Nephron progenitor cell (in vitro differentiated cells): ENCODE measurements at regions not wholly inside any gene's neighbourhood (a gene's known extent, or its start where the extent isn't known, plus 50 kb on each side); places are given as distances from the start of the nearest gene placed in this dataset.
"Not testable (repeated sequence)": the region's sequence is repeated elsewhere in the genome, so short reads cannot be mapped to it uniquely, and the experiment has no call there.

Experiments
- DNase-seq: peaks from one replicate; pipeline ENCODE4 v3.0.0; 2021
- H3K27ac Mint-ChIP-seq: 2 replicates; pipeline ENCODE4 v1.8.0; 2021; ENCODE audit warnings: mild to moderate bottlenecking, moderate library complexity, mixed read lengths
- H3K27me3 Mint-ChIP-seq: 2 replicates; pipeline ENCODE4 v1.8.0; 2021; ENCODE audit warnings: mild to moderate bottlenecking, low read depth, mixed read lengths; ENCODE audit not compliant: poor library complexity
- H3K36me3 Mint-ChIP-seq: 2 replicates; pipeline ENCODE4 v1.8.0; 2021; ENCODE audit warnings: low read depth, mixed read lengths
- H3K4me1 Mint-ChIP-seq: 2 replicates; pipeline ENCODE4 v1.8.0; 2021; ENCODE audit warnings: mixed read lengths
- H3K4me3 Mint-ChIP-seq: 2 replicates; pipeline ENCODE4 v1.8.0; 2021; ENCODE audit warnings: mild to moderate bottlenecking, moderate library complexity, mixed read lengths
- H3K9me3 Mint-ChIP-seq: 2 replicates; pipeline ENCODE4 v1.8.0; 2021; ENCODE audit warnings: mild to moderate bottlenecking, moderate library complexity, mixed read lengths
- CTCF ChIP-seq: fragments of 200-600 bp; sonication (generic); IDR thresholded peaks from 2 replicates; pipeline ENCODE4 v1.5.0; 2021; ENCODE audit warnings: antibody characterized with exemption

GRCh38 chr9:7443541-7443940, 356.0 kb downstream of the DMAC1 start:
- no peak for TF ChIP-seq CTCF
- DNase-seq, result no peak
- Mint-ChIP-seq H3K4me1 (no peaks in the 10 kb centered on the region), H3K36me3 (no peaks in the 10 kb centered on the region), H3K4me3 (no peak overlapping the region), H3K27ac (no peak overlapping the region), H3K27me3 (peaks cover 10% of the 10 kb centered on the region), H3K9me3 (peaks cover 12% of the 10 kb centered on the region)

- DNase-seq, result no peak
- Mint-ChIP-seq H3K27me3 (peaks cover 3% of the 10 kb centered on the region), H3K4me3 (no peak overlapping the region), H3K9me3 (peaks cover 10% of the 10 kb centered on the region), H3K36me3 (no peaks in the 10 kb centered on the region), H3K4me1 (no peaks in the 10 kb centered on the region), H3K27ac (no peak overlapping the region)
- no peak for TF ChIP-seq CTCF
Observed at GRCh38 chr9:7439355-7439995, 360.1 kb downstream of the DMAC1 start.

- H3K4me1 Mint-ChIP-seq, result no peaks in the 10 kb centered on the region
- H3K9me3 Mint-ChIP-seq, result peaks cover 36% of the 10 kb centered on the region
- no peak overlapping the region for H3K27ac Mint-ChIP-seq
- peaks cover 8% of the 10 kb centered on the region for H3K36me3 Mint-ChIP-seq
- no peak for DNase-seq
- H3K4me3 Mint-ChIP-seq, result no peak overlapping the region
- TF ChIP-seq CTCF, result no peak
- peaks cover 8% of the 10 kb centered on the region for H3K27me3 Mint-ChIP-seq
Observed at GRCh38 chr9:7436754-7437153, 362.8 kb downstream of the DMAC1 start.

- Mint-ChIP-seq H3K4me1 (no peaks in the 10 kb centered on the region), H3K36me3 (peaks cover 17% of the 10 kb centered on the region), H3K4me3 (no peak overlapping the region), H3K9me3 (peaks cover 50% of the 10 kb centered on the region), H3K27me3 (peaks cover 12% of the 10 kb centered on the region), H3K27ac (no peak overlapping the region)
- TF ChIP-seq CTCF, result no peak
- DNase-seq, result no peak
Observed at GRCh38 chr9:7433508-7434292, 365.9 kb downstream of the DMAC1 start.

GRCh38 chr9:7432989-7433388, 366.6 kb downstream of the DMAC1 start:
- peaks cover 12% of the 10 kb centered on the region for H3K27me3 Mint-ChIP-seq
- peaks cover 56% of the 10 kb centered on the region for H3K9me3 Mint-ChIP-seq
- TF ChIP-seq CTCF, result no peak
- DNase-seq, result no peak
- H3K4me3 Mint-ChIP-seq, result no peak overlapping the region
- H3K36me3 Mint-ChIP-seq, result peaks cover 22% of the 10 kb centered on the region
- no peaks in the 10 kb centered on the region for H3K4me1 Mint-ChIP-seq
- no peak overlapping the region for H3K27ac Mint-ChIP-seq

GRCh38 chr9:7417397-7417796, 382.2 kb downstream of the DMAC1 start:
- H3K9me3 Mint-ChIP-seq, result peaks cover 41% of the 10 kb centered on the region
- H3K4me3 Mint-ChIP-seq, H3K27ac Mint-ChIP-seq, H3K4me1 Mint-ChIP-seq, H3K27me3 Mint-ChIP-seq, DNase-seq: not testable (repeated sequence)
- H3K36me3 Mint-ChIP-seq, result peaks cover 15% of the 10 kb centered on the region
